MCF 10A (cell line): ENCODE measurements at regions not wholly inside any gene's neighbourhood (a gene's known extent, or its start where the extent isn't known, plus 50 kb on each side); places are given as distances from the start of the nearest gene placed in this dataset.

Experiments used
- BruUV-seq: library from RNA; stranded (reverse); fragments of 400-500 nt; replicated peaks from 2 replicates; lab custom pipeline; 2021; lab: Mats Ljungman, UMichigan
- CTCF ChIA-PET: fragments of 300-600 bp; sonication (Branson Sonifier 250); formaldehyde crosslinking; extraction: SDS; loops from one replicate; lab custom pipeline; 2021; ENCODE audit warnings: antibody characterized with exemption, inconsistent platforms; lab: Yijun Ruan, JAX
- POLR2A ChIA-PET: fragments of 300-600, 350-650 bp; sonication (Branson Sonifier 250); formaldehyde crosslinking; extraction: SDS; loops from one replicate; lab custom pipeline; 2020; ENCODE audit warnings: antibody characterized with exemption, inconsistent platforms; lab: Yijun Ruan, JAX
- DNase-seq: peaks from one replicate; pipeline ENCODE4 v3.0.0-alpha.2; 2018; ENCODE audit not compliant: unreplicated experiment
- H3K27ac Mint-ChIP-seq: one replicate; pipeline ENCODE4 v1.8.0; 2022; ENCODE audit warnings: mild to moderate bottlenecking, low read depth, mixed read lengths; ENCODE audit not compliant: unreplicated experiment
- H3K27me3 Mint-ChIP-seq: one replicate; pipeline ENCODE4 v1.8.0; 2022; ENCODE audit warnings: mixed read lengths; ENCODE audit not compliant: insufficient read depth, unreplicated experiment
- H3K36me3 Mint-ChIP-seq: one replicate; pipeline ENCODE4 v1.8.0; 2022; ENCODE audit warnings: mild to moderate bottlenecking, moderate library complexity, mixed read lengths; ENCODE audit not compliant: insufficient read depth, unreplicated experiment
- H3K4me1 Mint-ChIP-seq: one replicate; pipeline ENCODE4 v1.8.0; 2022; ENCODE audit warnings: mixed read lengths; ENCODE audit not compliant: insufficient read depth, unreplicated experiment
- H3K4me3 Mint-ChIP-seq: one replicate; pipeline ENCODE4 v1.8.0; 2022; ENCODE audit warnings: mild to moderate bottlenecking, moderate library complexity, mixed read lengths; ENCODE audit not compliant: unreplicated experiment
- H3K9me3 Mint-ChIP-seq: one replicate; pipeline ENCODE4 v1.8.0; 2022; ENCODE audit warnings: mixed read lengths; ENCODE audit not compliant: unreplicated experiment
- CTCF ChIP-seq: fragments of 200-600 bp; IDR thresholded peaks from one replicate; pipeline ENCODE4 v1.8.0; 2022; ENCODE audit warnings: antibody characterized with exemption, mild to moderate bottlenecking; ENCODE audit not compliant: unreplicated experiment
- intact Hi-C: fragments of 100-400 bp; cut with micrococcal nuclease; formaldehyde crosslinking; loops from 2 replicates; pipeline ENCODE4 v1.14.1; 2022

- ChIA-PET POLR2A (no interaction called here), CTCF (no interaction called here)
- intact Hi-C loops = no loop called here
- Mint-ChIP-seq H3K27ac (no peak overlapping the region), H3K4me1 (no peaks in the 10 kb centered on the region), H3K9me3 (peaks cover 34% of the 10 kb centered on the region), H3K36me3 (no peaks in the 10 kb centered on the region), H3K4me3 (no peak overlapping the region), H3K27me3 (no peaks in the 10 kb centered on the region)
- TF ChIP-seq CTCF = no peak
- no peak for DNase-seq
- BruUV-seq = no TSS peak
Observed at GRCh38 chr22:49141761-49142160, 685.9 kb downstream of the BRD1 start.

GRCh38 chr22:49140911-49141665 lies 686.6 kb downstream of the BRD1 start:
- no peaks in the 10 kb centered on the region for H3K4me1 Mint-ChIP-seq
- ChIA-PET CTCF (no interaction called here), POLR2A (no interaction called here)
- H3K27me3 Mint-ChIP-seq = no peaks in the 10 kb centered on the region
- TF ChIP-seq CTCF = no peak
- peaks cover 40% of the 10 kb centered on the region for H3K9me3 Mint-ChIP-seq
- H3K36me3 Mint-ChIP-seq = no peaks in the 10 kb centered on the region
- no peak overlapping the region for H3K4me3 Mint-ChIP-seq
- intact Hi-C loops = no loop called here
- no TSS peak for BruUV-seq
- no peak overlapping the region for H3K27ac Mint-ChIP-seq
- no peak for DNase-seq

GRCh38 chr22:49139492-49140151 lies 688.1 kb downstream of the BRD1 start:
- no peak for TF ChIP-seq CTCF
- H3K27me3 Mint-ChIP-seq = no peaks in the 10 kb centered on the region
- H3K27ac Mint-ChIP-seq = no peak overlapping the region
- H3K9me3 Mint-ChIP-seq = peaks cover 34% of the 10 kb centered on the region
- no peaks in the 10 kb centered on the region for H3K4me1 Mint-ChIP-seq
- no TSS peak for BruUV-seq
- no peak for DNase-seq
- H3K4me3 Mint-ChIP-seq = no peak overlapping the region
- H3K36me3 Mint-ChIP-seq = no peaks in the 10 kb centered on the region
- ChIA-PET POLR2A (no interaction called here), CTCF (no interaction called here)
- intact Hi-C loops = no loop called here

- POLR2A ChIA-PET = no interaction called here
- no peak for TF ChIP-seq CTCF
- no peaks in the 10 kb centered on the region for H3K36me3 Mint-ChIP-seq
- H3K9me3 Mint-ChIP-seq = peaks cover 25% of the 10 kb centered on the region
- H3K4me3 Mint-ChIP-seq = no peak overlapping the region
- H3K27me3 Mint-ChIP-seq = no peaks in the 10 kb centered on the region
- DNase-seq = no peak
- intact Hi-C loops = no loop called here
- no peak overlapping the region for H3K27ac Mint-ChIP-seq
- H3K4me1 Mint-ChIP-seq = no peaks in the 10 kb centered on the region
- CTCF ChIA-PET = no interaction called here
- BruUV-seq = no TSS peak
Observed at GRCh38 chr22:49138250-49138790, 689.4 kb downstream of the BRD1 start.
